ENCODE measurements at regions not wholly inside any gene's neighbourhood (a gene's known extent, or its start where the extent isn't known, plus 50 kb on each side); places are given as distances from the start of the nearest gene placed in this dataset.

GRCh38 chr1:13911697-13912619, 212.0 kb downstream of the PRDM2 start:
- no peaks in the 10 kb centered on the region for H3K27me3 ChIP-seq
- H3K4me3 ChIP-seq: no peak overlapping the region
- TF ChIP-seq EP300 (IDR thresholded peaks at IDR 0.05; ENCODE audit: low read depth) (no peak), POLR2A (IDR thresholded peaks at IDR 0.05) (no peak), CTCF (IDR thresholded peaks at IDR 0.05) (no peak), POLR2AphosphoS5 (IDR thresholded peaks at IDR 0.05) (no peak)
- H3K9me3 ChIP-seq: no peaks in the 10 kb centered on the region
- no peak for DNase-seq
- no peak overlapping the region for H3K27ac ChIP-seq
- no peaks in the 10 kb centered on the region for H3K36me3 ChIP-seq
- in situ Hi-C loops (cut with MboI; ENCODE audit: low pct_ligation_motif_present in 1 of 4, low pct_unique_long_range_greater_than_20kb in 1 of 4, low sequenced_read_pairs in 3 of 4) (no loop called here), intact Hi-C loops (cut with DNase I; ENCODE audit: low total_unique reads) (no loop called here)
- 78 to 83% methylated on average over 2 to 8 of the region's 8 CpGs for WGBS, 2 donors (ENCODE audit: low coverage in 1 of 2)
- no peaks in the 10 kb centered on the region for H3K4me1 ChIP-seq

- in situ Hi-C loops (cut with MboI; ENCODE audit: low pct_ligation_motif_present in 1 of 4, low pct_unique_long_range_greater_than_20kb in 1 of 4, low sequenced_read_pairs in 3 of 4): no loop called here
- no peak overlapping the region for H3K4me3 ChIP-seq
These were observed 213.4 kb downstream of the PRDM2 start for GRCh38 chr1:13913396-13913795.

GRCh38 chr1:13916530-13916929, 216.5 kb downstream of the PRDM2 start:
- no peak overlapping the region for H3K4me3 ChIP-seq
- DNase-seq: no peak
- intact Hi-C loops (cut with DNase I; ENCODE audit: low total_unique reads): no loop called here
- in situ Hi-C loops (cut with MboI; ENCODE audit: low pct_ligation_motif_present in 1 of 4, low pct_unique_long_range_greater_than_20kb in 1 of 4, low sequenced_read_pairs in 3 of 4): no loop called here
- 21 to 83% methylated on average over 2 to 3 of the region's 3 CpGs for WGBS, 2 donors (ENCODE audit: low coverage in 1 of 2)
- H3K27me3 ChIP-seq: no peaks in the 10 kb centered on the region
- H3K27ac ChIP-seq: no peak overlapping the region
- no peaks in the 10 kb centered on the region for H3K36me3 ChIP-seq
- TF ChIP-seq POLR2A (IDR thresholded peaks at IDR 0.05): no peak
- TF ChIP-seq POLR2AphosphoS5 (IDR thresholded peaks at IDR 0.05): no peak
- no peak for TF ChIP-seq CTCF (IDR thresholded peaks at IDR 0.05)
- no peak for TF ChIP-seq EP300 (IDR thresholded peaks at IDR 0.05; ENCODE audit: low read depth)
- no peaks in the 10 kb centered on the region for H3K9me3 ChIP-seq
- H3K4me1 ChIP-seq: peaks cover 0 to 1% (median 0%) of the 10 kb centered on the region in 4 donors

More at GRCh38 chr1:13913396-13913795, 213.4 kb downstream of the PRDM2 start:
- 83% methylated on average over 1 of the region's 1 CpG; no CpG with 5 or more reads in 1 of the 2 donors for WGBS, 2 donors (ENCODE audit: low coverage in 1 of 2)
- DNase-seq: no peak
- no peaks in the 10 kb centered on the region for H3K9me3 ChIP-seq
- intact Hi-C loops (cut with DNase I; ENCODE audit: low total_unique reads): no loop called here
- TF ChIP-seq CTCF (IDR thresholded peaks at IDR 0.05): no peak
- no peak for TF ChIP-seq POLR2AphosphoS5 (IDR thresholded peaks at IDR 0.05)
- no peak for TF ChIP-seq EP300 (IDR thresholded peaks at IDR 0.05; ENCODE audit: low read depth)
- TF ChIP-seq POLR2A (IDR thresholded peaks at IDR 0.05): no peak
- H3K27ac ChIP-seq: no peak overlapping the region
- H3K36me3 ChIP-seq: no peaks in the 10 kb centered on the region
- H3K4me1 ChIP-seq: no peaks in the 10 kb centered on the region
- H3K27me3 ChIP-seq: no peaks in the 10 kb centered on the region

- H3K4me1 ChIP-seq: peaks cover 0 to 12% (median 0%) of the 10 kb centered on the region in 4 donors
- H3K36me3 ChIP-seq: no peaks in the 10 kb centered on the region
- in situ Hi-C loops (cut with MboI; ENCODE audit: low pct_ligation_motif_present in 1 of 4, low pct_unique_long_range_greater_than_20kb in 1 of 4, low sequenced_read_pairs in 3 of 4): no loop called here
- no peak overlapping the region for H3K27ac ChIP-seq
- intact Hi-C loops (cut with DNase I; ENCODE audit: low total_unique reads): no loop called here
- H3K27me3 ChIP-seq: no peaks in the 10 kb centered on the region
- TF ChIP-seq POLR2AphosphoS5 (IDR thresholded peaks at IDR 0.05) (no peak), POLR2A (IDR thresholded peaks at IDR 0.05) (no peak), EP300 (IDR thresholded peaks at IDR 0.05; ENCODE audit: low read depth) (no peak), CTCF (IDR thresholded peaks at IDR 0.05) (no peak)
- no peak for DNase-seq
- H3K9me3 ChIP-seq: no peaks in the 10 kb centered on the region
- no peak overlapping the region for H3K4me3 ChIP-seq
- WGBS, 2 donors (ENCODE audit: low coverage in 1 of 2): 82% methylated on average over 2 of the region's 2 CpGs; no CpG with 5 or more reads in 1 of the 2 donors
These were observed 217.6 kb downstream of the PRDM2 start for GRCh38 chr1:13917607-13918006.
